ENCODE measurements at regions not wholly inside any gene's neighbourhood (a gene's known extent, or its start where the extent isn't known, plus 50 kb on each side); places are given as distances from the start of the nearest gene placed in this dataset.
A peak's percentile ranks its signal among the peaks of the same experiment; 100 is the strongest.
"Not testable (repeated sequence)": the region's sequence is repeated elsewhere in the genome, so short reads cannot be mapped to it uniquely, and the experiment has no call there.

DNA sequence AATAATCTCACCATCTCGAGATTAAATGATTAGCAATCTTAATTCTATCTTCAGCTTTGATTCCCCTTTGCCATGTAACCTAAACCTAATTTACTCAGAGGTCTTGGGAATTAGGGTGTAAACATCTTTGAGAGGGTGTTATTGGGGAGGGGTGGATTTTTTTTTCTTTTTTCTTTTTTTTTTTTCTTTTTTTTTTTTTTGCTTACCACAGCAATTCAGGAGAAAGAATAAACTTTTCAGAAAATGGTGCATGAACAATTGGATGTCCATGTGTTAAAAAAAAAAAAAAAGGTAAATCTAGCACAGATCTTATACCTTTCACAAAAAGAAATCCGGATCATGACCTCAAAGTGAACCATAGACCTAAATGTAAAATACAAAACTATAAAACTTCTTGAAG is 160.8 kb upstream of the FANCL start:
- in situ Hi-C loops (cut with HindIII; ENCODE audit: low pct_unique_long_range_greater_than_20kb, low sequenced_read_pairs) = no loop called here
- no peak for DNase-seq (ENCODE audit: low read depth in 1 of 2, low spot score in 1 of 2)
- no peak for TF ChIP-seq JUND (IDR thresholded peaks at IDR 0.05; ENCODE audit: low read depth)

DNA sequence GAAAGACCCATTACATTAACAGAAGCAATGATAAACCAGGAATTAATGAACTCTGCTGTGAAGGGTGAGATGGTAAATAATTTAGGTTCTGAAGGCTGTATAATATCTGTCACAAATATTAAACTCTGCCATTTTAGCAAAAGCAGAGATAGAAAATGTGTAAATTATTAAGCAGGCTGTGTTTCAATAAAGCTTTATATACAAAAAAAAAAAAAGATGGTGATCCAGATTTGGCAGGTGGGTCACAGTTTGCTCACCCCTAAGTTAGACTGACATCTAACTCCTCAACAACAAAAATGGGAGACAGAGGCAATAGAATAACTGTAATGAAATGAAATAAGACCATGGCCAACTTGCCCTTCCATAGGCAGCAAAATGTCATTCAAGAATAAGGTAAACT is 157.3 kb upstream of the FANCL start:
- in situ Hi-C loops (cut with HindIII; ENCODE audit: low pct_unique_long_range_greater_than_20kb, low sequenced_read_pairs) = no loop called here
- DNase-seq (ENCODE audit: low read depth in 1 of 2, low spot score in 1 of 2) = no peak
- no peak for TF ChIP-seq JUND (IDR thresholded peaks at IDR 0.05; ENCODE audit: low read depth)

GRCh38 chr2:58387701-58388100 is 146.6 kb upstream of the FANCL start:
- in situ Hi-C loops (cut with HindIII; ENCODE audit: low pct_unique_long_range_greater_than_20kb, low sequenced_read_pairs) = no loop called here
- DNase-seq (ENCODE audit: low read depth in 1 of 2, low spot score in 1 of 2) = no peak
- TF ChIP-seq JUND (IDR thresholded peaks at IDR 0.05; ENCODE audit: low read depth) = no peak

GRCh38 chr2:58386904-58387303 is 145.8 kb upstream of the FANCL start:
- in situ Hi-C loops (cut with HindIII; ENCODE audit: low pct_unique_long_range_greater_than_20kb, low sequenced_read_pairs) = not testable (repeated sequence)

GRCh38 chr2:58378152-58378551 is 137.0 kb upstream of the FANCL start:
- no peak for TF ChIP-seq JUND (IDR thresholded peaks at IDR 0.05; ENCODE audit: low read depth)
- in situ Hi-C loops (cut with HindIII; ENCODE audit: low pct_unique_long_range_greater_than_20kb, low sequenced_read_pairs) = no loop called here
- no peak for DNase-seq (ENCODE audit: low read depth in 1 of 2, low spot score in 1 of 2)

More at GRCh38 chr2:58386904-58387303, 145.8 kb upstream of the FANCL start:
- DNase-seq (ENCODE audit: low read depth in 1 of 2, low spot score in 1 of 2) = peak in 1 of 2 experiments; percentile 41

- TF ChIP-seq JUND (IDR thresholded peaks at IDR 0.05; ENCODE audit: low read depth) = no peak
- in situ Hi-C loops (cut with HindIII; ENCODE audit: low pct_unique_long_range_greater_than_20kb, low sequenced_read_pairs) = no loop called here
- no peak for DNase-seq (ENCODE audit: low read depth in 1 of 2, low spot score in 1 of 2)
Observed at GRCh38 chr2:58377181-58377580, 136.1 kb upstream of the FANCL start.

DNA sequence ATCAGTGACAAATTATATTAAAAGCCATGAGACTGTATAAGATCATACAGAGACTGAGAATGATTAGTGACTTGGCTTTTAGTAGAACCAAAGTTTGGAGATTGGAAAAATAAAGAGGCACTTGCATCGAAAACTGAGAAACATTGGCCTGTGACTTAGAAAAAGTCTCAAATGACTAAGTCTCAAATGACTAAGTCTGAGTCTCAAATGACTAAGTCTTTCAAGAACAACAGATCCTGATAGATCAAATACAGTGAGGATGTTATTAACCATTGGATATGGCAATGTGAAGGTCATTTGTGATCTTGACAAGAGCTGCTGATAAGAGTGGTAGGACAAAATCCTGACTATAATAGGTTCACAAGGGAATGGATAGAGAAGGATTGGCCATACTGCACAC is 135.5 kb upstream of the FANCL start:
- TF ChIP-seq JUND (IDR thresholded peaks at IDR 0.05; ENCODE audit: low read depth) = no peak
- in situ Hi-C loops (cut with HindIII; ENCODE audit: low pct_unique_long_range_greater_than_20kb, low sequenced_read_pairs) = no loop called here
- DNase-seq (ENCODE audit: low read depth in 1 of 2, low spot score in 1 of 2) = no peak

GRCh38 chr2:58369594-58369993 is 128.5 kb upstream of the FANCL start:
- in situ Hi-C loops (cut with HindIII; ENCODE audit: low pct_unique_long_range_greater_than_20kb, low sequenced_read_pairs) = no loop called here
- no peak for DNase-seq (ENCODE audit: low read depth in 1 of 2, low spot score in 1 of 2)
- no peak for TF ChIP-seq JUND (IDR thresholded peaks at IDR 0.05; ENCODE audit: low read depth)

DNA sequence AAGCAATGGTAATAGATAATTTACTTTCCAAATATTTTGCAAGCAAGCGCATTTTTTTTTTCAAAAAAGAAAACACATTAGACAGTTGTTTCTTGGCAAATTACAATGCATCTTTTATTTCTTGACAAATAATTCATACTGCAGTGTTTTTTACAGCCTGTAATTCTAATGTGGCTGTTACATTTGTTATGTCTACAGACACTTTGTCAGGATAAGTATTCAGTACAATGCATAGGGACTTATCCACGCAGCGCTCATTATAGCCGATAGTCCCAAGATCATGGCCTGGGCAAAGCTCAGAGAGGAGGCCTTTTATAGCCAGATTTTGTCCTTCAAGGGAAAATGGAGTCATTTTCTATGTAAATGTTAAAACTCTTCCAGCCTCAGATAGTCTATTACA is 123.0 kb upstream of the FANCL start:
- TF ChIP-seq JUND (IDR thresholded peaks at IDR 0.05; ENCODE audit: low read depth) = no peak
- in situ Hi-C loops (cut with HindIII; ENCODE audit: low pct_unique_long_range_greater_than_20kb, low sequenced_read_pairs) = no loop called here
- no peak for DNase-seq (ENCODE audit: low read depth in 1 of 2, low spot score in 1 of 2)

DNA sequence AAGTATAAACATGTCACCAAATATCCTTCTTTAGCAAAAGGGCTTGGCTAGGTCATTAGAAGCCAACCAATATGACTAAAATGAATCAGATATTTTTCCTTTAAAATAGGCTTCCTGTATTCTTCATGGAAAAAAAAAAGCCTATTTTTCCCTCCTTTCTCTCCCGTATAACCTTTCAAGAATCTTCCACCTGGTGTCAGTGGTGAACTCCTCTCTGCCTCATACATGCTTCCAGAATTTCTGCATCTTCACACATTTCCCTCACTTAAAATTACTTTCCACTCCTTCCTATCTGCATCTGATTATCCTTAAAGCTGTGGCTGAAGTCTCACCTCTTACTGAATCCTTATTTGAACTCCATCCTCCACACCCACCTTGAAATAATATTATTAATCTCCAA is 116.9 kb upstream of the FANCL start:
- in situ Hi-C loops (cut with HindIII; ENCODE audit: low pct_unique_long_range_greater_than_20kb, low sequenced_read_pairs) = no loop called here
- no peak for TF ChIP-seq JUND (IDR thresholded peaks at IDR 0.05; ENCODE audit: low read depth)
- DNase-seq (ENCODE audit: low read depth in 1 of 2, low spot score in 1 of 2) = no peak

GRCh38 chr2:58357521-58357920 is 116.4 kb upstream of the FANCL start:
- in situ Hi-C loops (cut with HindIII; ENCODE audit: low pct_unique_long_range_greater_than_20kb, low sequenced_read_pairs) = no loop called here
- no peak for TF ChIP-seq JUND (IDR thresholded peaks at IDR 0.05; ENCODE audit: low read depth)
- no peak for DNase-seq (ENCODE audit: low read depth in 1 of 2, low spot score in 1 of 2)

DNA sequence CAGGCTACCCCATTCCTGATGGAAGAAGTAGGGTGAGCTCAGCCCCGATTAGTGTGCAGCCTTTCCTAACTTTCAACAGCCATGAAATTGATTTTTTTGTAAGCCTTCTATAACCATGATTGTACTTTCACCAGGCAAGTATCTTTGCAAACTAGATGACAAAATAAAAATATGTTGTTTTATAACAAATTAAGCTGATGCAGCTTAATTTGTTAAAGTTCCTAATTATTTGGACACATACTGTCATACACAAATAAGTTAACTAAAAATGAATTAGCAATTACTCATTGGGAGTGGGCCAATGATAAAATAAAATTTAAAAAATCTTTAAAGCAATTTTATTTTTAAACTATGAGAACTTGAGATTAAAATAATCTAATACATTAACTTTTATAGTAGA is 113.1 kb upstream of the FANCL start:
- DNase-seq (ENCODE audit: low read depth in 1 of 2, low spot score in 1 of 2) = no peak
- in situ Hi-C loops (cut with HindIII; ENCODE audit: low pct_unique_long_range_greater_than_20kb, low sequenced_read_pairs) = no loop called here
- no peak for TF ChIP-seq JUND (IDR thresholded peaks at IDR 0.05; ENCODE audit: low read depth)

GRCh38 chr2:58350484-58350883 is 109.4 kb upstream of the FANCL start:
- in situ Hi-C loops (cut with HindIII; ENCODE audit: low pct_unique_long_range_greater_than_20kb, low sequenced_read_pairs) = no loop called here
- TF ChIP-seq JUND (IDR thresholded peaks at IDR 0.05; ENCODE audit: low read depth) = no peak
- no peak for DNase-seq (ENCODE audit: low read depth in 1 of 2, low spot score in 1 of 2)

- TF ChIP-seq JUND (IDR thresholded peaks at IDR 0.05; ENCODE audit: low read depth) = no peak
- in situ Hi-C loops (cut with HindIII; ENCODE audit: low pct_unique_long_range_greater_than_20kb, low sequenced_read_pairs) = no loop called here
Observed at GRCh38 chr2:58347810-58348209, 106.7 kb upstream of the FANCL start.

DNA sequence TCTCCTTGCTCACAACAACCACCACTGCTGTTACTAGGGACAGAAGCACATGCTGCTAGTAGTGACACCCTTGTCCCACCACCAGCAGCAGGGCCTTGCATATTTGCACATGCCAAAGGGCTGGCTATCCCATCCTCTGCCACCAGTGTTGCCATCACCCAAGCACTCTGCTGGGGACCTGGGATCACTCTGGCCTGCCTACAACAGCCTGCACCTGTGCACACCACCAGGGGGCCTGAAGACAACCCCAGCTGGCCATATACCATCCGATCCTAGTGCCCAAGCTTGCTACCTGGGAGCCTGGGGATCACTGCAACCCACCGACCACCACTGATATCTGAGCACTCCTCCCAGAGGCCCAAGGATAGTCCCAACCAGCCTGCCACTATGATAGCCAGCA is 99.9 kb upstream of the FANCL start:
- no peak for DNase-seq (ENCODE audit: low read depth in 1 of 2, low spot score in 1 of 2)
- no peak for TF ChIP-seq JUND (IDR thresholded peaks at IDR 0.05; ENCODE audit: low read depth)
- in situ Hi-C loops (cut with HindIII; ENCODE audit: low pct_unique_long_range_greater_than_20kb, low sequenced_read_pairs) = no loop called here

More at GRCh38 chr2:58347810-58348209, 106.7 kb upstream of the FANCL start:
- DNase-seq (ENCODE audit: low read depth in 1 of 2, low spot score in 1 of 2) = no peak
